GM19043 (cell line): ENCODE measurements at regions not wholly inside any gene's neighbourhood (a gene's known extent, or its start where the extent isn't known, plus 50 kb on each side); places are given as distances from the start of the nearest gene placed in this dataset.
"Not testable (repeated sequence)": the region's sequence is repeated elsewhere in the genome, so short reads cannot be mapped to it uniquely, and the experiment has no call there.

Source experiments
- ATAC-seq: cut with Tn5 transposase; IDR thresholded peaks from one replicate; pipeline ENCODE4 v1.9.1; 2021; ENCODE audit warnings: low read depth; ENCODE audit not compliant: unreplicated experiment

DNA sequence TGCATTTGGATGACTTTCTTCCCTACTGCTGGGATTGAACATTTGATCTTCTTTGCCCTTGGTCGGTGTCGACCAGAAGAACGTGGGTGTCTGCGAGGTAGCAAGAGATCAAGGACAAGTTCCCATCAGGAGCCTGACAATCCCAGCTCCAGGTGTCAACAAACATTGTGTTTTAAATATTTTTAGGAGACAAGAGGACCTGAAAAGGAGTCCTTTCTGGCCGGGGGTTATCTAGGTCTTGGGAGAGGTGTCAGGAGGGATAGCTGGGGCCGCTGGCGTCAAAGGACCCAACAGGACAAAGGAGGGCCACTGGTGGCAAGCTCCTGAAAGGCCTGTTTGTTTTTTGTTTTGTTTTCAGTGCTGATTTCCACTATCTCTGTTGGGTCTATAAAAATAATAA, 308.4 kb upstream of the ERCC4 start:
- ATAC-seq: no peak

DNA sequence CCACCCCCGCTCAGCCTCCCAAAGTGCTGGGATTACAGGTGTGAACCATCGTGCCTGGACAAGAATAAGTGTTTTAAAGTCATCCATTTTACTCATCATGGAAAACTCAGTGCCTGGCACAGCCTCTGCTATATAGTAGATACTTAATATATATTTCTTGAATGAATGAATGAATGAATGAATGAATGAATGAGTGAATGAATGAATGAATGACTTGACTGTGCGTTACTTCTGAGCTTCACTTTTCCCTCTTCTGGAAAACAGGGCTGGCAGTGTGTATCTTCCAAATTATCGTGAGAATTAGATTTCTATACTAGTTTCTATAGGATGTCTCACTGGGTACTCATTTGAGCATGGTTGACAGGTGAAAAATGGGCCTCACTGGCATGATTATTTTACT, 307.3 kb upstream of the ERCC4 start:
- ATAC-seq: no peak

DNA sequence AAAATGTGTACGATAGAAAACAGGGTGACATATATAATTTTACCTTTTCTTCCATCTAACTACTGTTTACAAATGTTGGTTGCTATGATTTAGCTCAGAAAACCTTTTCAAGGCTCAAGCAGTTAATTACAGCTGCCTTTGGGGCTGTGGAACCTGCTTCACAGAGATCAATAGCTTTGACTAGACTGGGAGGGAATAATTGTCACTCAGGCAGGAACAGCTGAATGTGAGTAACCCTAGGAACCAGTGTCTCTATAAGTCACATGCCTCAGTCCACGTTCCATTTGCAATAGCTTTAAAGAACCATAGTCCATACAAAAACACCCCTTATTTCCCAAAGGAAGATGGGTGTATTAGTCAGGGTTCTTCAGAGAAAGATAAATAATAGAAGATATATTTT, 306.8 kb upstream of the ERCC4 start:
- no peak for ATAC-seq

DNA sequence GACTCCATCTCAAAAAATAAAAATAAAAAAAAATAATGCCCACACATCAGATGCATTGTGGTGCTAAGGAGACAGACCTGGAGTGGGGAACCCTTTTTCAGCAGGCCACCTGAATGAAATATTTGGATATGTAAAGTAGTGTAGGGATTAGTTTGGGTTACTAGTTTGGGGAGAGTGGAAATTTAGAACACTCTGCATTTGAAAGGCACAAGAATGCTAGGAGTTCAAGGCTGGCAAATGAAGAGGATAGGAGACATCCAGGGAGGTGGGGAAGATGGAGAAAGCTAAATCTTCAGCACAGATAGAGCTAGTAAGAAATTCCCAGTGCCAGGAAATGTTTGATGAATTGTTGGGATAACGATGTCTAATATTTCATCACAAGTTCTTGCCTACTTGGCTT, 298.3 kb upstream of the ERCC4 start:
- no peak for ATAC-seq

DNA sequence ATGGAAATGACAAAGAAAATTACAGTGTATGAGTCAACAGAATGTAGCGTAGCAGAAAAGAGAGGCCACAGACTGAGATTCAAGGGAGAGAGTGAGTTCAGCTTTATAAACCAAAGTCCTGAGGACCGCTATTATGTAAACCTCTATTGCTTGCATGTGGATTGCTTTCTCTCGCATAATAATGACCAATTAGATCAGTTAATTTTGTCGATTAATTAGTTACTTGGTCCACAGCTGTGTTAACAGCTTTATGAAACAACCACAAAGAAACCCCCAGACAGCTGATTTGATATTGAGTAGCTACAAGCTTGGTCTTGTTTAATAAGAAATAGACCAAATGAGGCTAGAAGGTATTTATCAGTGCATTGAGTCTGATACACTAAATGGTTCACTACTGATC, 291.8 kb upstream of the ERCC4 start:
- no peak for ATAC-seq

DNA sequence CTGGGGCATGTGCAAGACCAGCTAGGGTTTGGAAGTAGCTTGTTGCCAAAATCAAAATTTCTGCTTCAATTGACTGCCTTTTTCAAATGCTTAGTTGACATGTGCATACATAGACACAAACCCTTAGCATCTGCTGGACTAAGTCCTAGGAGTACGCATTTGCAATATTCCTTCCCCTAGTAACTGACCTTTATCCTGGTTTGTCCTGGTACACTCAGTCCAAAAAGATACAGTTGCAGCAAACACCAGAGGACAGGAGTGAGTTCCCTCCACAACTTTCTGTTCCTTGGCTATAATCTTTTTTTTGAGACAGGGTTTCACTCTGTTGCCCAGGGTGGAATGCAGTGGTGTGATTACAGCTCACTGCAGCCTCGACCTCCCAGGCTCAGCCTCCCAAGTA, 290.2 kb upstream of the ERCC4 start:
- ATAC-seq: no peak

DNA sequence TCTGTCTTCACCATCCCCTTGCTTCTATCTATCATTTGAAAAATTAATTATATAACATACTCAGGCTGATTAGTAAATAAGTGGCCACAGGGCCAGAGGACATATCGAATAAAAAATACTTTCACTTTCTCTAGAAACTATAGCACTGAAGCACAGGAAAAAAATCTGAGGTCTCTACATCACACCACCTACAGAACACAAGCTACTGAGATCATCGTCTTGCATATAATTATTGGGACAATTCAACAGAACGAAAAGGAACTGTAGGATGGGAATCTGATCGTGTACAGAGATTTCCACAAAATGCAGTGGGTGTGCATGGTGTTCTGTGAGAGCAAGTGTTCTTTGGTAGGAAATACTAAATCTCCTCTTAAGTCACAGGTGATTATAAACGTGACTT, 289.6 kb upstream of the ERCC4 start:
- ATAC-seq: no peak

DNA sequence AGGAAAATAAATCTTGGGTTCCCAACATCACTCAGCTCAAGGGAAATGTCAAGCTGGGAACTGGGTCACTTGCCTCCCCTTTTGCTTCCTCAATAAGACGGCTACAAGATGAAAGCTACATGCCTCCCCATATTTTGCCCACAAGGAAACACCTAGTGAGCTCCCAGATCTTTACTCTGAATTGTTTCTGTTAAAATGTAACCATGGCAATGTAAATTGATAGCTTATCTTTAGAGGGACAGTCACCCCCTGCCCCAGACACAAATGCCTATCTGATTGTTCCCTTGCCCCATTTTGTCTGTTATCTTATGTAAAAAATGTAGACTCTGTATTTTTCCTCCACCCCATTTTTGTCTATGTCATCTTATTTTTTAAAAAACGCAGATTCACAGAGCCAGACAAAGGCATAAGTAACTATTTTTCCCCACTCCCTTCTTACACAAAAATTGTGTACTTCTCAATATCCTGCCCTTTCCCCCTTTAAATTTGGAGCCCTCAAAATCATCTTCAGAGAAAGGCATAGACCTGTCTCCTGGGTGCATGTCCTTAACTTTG, 288.7 kb upstream of the ERCC4 start:
- ATAC-seq: no peak

DNA sequence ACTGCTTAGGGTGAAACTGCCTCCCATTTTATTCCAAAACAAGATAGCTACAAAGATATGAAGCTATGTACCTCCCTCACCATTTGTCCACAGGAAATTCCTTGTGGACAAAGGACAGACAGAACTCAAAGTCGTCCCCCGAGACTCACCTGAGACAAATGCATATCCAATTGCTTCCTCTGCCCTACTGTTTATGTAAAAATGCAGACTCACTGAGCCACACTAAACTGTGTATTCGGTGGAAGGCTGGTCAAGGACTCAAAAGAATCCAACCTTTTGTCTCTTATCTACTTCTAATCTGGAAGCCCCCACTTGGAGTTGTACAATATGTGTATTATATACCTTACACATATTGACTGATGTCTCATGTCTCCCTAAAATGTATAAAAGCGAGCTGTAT, 288.0 kb upstream of the ERCC4 start:
- no peak for ATAC-seq

DNA sequence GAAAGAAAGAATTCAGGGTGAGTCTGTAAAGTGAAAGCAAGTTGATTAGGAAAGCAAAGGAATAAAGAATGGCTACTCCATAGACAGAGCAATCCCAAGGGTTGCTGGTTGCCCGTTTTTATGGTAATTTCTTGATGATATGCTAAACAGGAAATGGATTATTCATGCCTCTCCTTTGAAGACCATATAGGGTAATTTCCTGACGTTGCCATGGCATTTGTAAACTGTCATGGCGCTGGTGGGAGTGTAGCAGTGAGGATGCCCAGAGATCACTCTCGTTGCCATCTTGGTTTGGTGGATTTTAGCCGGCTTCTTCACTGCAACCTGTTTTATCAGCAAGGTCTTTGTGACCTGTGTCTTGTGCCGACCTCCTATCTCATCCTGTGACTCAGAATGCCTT, 287.4 kb upstream of the ERCC4 start:
- ATAC-seq: not testable (repeated sequence)

DNA sequence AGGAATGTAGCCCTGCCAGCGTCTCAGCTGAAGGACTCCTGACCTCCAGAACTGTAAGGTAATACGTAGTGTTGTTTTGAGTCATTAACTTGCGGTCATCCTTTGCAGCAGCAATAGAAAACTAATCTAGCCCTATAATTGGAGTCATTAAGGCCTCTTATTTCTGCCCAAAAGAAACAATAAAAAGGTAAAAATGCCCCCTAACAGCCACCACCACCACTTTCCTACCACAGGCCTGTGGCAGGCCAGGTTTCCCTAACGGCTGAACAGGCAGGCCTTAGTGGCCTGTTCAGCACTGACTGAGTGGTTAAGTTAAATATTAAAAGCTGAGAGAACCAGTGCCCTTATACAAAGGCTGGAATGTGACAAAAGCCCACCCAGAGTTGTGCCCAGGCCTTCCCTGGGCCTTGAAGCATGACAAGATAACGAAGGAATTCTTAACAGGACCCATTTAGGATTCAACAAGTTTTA, 286.5 kb upstream of the ERCC4 start:
- no peak for ATAC-seq

DNA sequence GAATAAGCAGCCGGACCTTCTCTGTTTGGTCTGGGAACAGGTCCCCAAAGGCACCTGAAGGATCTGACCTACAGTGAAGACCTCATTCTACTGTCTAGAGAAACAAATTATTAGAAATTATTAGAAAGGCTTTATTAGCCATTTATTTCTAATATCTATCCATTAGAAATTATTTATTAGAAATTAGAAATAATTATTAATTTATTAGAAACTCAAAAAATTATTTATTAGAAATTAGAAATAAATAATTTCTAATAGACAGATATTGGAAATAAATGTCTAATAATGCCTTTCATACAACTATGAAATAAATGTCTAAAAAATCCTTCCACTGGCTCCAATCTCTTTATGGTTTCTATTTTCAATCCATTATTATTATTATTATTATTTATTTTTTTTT, 285.7 kb upstream of the ERCC4 start:
- ATAC-seq: no peak

DNA sequence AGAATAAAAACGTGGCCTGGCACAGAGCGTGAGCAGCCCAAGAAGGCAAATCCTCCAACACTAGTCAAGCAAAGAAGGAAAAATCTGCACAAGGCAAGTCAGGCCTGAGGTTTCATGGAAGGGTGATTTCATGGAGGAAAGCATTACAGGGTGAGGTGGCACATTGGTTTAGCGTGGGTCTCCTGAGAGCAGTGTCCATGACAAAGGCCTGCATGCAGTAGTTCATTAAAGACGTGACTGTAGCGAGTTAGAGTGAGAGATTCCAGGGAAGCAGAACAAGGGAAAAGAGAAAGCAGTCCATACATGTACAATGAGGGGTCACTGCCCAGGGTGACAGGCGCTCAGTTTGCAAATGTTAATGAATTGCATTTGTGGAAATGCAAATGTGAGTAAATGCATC, 285.0 kb upstream of the ERCC4 start:
- ATAC-seq: no peak

DNA sequence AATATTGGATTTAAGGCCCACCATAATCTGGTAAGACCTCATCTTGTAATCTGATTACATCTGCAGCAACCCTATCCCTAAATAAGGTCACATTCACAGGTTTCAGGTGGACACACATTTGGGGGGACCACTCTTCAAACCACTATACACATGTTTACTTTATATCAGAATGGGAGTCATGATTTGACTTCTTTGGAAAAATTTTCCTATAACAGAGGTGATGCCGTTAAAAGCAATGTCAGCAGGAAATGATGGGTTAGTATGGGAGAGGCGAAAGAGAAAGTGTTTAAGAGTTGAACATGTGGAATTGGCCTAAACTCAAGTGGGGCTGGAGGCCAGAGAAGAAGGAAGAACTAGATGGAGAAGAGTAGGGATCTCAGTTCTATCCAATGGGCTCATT, 281.7 kb upstream of the ERCC4 start:
- ATAC-seq: no peak

DNA sequence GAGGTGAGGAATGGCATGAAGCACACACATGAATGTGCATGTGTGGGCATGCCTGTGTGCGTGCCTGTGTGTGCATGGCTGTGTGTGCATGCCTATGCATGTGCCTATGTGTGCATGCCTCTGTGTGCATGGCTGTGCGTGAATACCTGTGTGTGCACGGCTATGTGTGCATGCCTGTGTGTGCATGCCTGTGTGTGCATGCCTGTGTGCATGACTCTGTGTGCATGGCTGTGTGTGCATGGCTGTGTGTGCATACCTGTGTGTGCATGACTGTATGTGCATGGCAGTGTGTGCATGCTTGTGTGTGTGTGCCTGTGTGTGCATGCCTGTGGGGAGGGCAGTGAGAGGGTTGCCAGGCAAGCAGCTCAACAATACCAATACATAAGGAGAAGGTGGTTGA, 276.5 kb upstream of the ERCC4 start:
- ATAC-seq: no peak

DNA sequence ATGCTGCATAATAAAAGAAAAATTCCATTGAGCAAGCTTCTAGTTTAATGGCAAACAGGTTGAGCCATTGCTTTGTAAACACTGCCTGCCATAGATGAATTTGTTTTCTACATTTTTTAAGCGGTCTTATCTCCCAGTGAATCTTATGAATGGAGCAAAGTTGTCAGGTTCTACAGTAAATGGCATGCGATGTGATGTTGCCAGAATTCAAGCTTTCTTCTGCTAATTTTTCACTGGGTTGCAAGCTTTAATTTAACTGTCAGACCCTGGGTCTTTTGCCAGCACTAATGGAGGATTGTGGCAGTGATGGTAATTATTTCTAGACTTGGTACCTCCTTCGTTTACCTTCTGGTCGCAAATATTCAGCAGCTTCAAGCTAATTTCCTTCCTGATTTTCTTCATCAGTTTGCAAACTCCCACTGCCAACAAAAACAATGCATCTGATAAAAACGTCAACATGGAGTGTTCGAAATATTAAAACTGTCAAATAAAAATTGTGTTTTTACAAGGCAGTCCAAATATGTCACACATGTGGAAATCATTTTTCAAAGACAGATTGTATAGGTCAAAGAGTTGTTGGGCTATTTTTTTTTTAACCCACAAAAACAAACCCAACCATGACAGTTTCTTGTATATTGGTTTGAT, 274.2 kb upstream of the ERCC4 start:
- no peak for ATAC-seq

DNA sequence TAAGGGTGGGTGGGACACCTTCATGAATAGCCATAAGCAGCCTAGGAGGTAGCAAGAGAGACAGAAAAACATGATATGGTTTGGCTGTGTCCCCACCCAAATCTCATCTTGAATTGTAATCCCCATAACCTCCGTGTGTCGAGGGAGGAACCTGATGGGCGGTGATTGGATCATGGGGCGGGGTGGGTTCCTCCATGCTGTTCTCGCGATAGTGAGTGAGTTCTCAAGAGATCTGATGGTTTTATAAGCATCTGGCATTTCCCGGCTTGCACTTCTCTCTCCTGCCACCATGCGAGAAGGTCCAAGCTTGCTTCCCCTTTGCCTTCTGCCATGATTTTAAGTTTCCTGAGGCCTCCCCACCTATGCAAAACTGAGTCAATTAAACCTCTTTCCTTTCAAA, 259.1 kb upstream of the ERCC4 start:
- ATAC-seq: no peak

DNA sequence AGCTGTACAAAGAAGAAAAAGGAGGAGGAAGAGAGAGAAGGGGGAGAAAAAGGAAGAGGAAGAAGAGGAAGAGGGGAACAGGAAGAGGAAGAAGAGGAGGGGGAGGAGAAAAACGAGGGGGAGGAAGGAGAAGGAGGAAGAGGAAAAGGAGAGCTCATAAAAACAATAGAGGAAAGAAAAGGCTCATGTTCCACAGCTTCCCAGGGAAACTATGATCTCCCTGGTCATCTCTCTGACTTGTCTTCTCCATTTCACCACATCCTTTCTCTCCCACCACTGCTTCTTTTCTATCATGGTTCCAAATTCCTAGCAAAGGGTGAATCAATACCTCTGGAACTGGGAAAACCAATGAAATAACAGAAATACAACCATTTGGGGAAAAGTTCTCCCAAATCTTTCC, 254.1 kb upstream of the ERCC4 start:
- ATAC-seq: no peak

DNA sequence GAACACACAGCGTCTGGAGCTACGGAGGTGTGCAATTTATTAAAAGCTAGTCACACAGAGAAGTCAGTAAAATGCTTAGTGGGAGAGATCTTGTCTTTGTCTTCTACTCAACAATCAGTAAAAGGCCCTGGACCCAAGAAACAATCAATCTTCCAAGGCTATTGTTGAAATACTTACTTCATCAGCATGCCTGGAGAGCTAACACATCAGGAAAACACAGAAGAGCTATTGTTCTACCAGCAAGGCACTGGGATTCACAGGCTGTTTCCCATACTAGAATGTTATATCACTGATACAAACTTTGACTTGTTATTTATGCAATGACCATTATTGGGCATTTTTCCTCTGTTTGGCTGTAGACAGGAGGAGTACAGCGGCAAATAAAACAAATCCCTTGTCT, 247.8 kb upstream of the ERCC4 start:
- no peak for ATAC-seq

DNA sequence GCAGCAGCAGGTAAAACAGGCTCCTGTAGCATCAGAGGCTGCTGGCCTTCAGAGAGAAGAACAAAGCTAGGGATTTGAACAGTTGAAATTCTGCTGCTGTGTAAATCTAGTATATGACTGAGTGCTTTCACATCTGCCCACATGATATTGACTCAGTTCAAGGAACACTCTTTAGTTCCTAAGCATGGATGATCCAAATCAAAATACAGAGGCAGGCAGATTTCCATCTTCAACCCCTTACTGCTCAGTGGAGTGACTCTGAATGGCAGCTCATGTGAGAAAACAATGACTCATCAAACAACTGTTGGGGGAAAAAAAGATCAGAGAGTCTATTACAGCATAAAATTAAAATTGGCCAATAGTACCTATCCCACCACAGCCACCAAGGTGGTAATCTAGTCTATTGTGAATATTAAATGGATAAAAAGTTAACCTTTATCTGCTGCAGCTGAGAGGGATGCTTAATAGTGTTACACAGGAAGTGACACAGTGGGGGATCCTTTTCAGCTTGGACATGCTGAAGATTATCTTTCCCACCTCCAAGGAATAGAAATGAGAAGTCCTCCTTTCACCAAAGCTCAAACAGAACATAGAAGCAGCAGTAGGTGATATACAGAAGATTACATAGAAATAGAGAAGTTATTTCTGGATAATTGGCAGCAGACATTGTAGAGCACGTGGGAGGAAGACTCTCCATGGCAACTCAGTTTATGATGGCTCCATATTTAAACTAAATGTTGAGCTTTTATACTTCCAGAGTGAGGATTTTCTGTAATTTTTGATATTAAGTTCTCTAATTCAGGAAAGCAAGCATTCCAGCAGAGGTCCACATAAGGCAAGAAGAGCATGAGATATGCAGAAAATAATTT, 239.7 kb upstream of the ERCC4 start:
- no peak for ATAC-seq

DNA sequence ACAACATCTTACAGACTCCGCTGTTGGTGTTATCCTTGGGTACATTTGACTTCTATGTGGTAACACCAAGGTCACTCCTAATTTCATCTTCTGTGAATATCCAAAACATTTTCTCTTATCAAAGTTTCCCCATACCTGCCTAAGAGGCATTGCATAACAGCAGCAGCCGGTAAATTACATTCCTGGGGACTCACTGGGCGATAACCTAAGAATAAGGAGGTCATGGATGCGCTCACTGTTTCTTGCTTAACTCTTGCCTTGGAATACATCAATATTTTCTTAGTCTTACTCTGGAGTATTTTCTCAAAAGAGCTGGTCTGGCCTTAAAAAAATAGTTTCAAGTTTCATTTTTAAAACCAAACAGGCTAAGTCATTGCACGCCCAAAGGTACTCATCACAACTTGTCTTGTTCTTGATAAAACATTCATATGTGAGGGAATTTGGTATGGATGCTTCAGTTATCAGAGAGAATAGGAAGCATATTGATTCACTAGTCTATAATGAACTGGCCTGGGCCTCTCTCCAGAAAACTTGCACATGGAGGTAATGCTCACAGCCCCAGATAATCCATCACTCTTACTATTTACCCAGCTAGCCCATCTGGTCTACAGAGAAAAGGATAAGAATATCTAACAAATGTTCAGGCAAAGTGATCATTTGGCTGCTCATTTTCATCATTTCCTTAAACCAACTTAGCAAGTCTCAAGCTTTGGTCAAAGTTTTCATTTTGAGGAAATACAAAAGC, 235.0 kb upstream of the ERCC4 start:
- no peak for ATAC-seq
